Glutamatergic neuron (in vitro differentiated cells): ENCODE measurements at regions not wholly inside any gene's neighbourhood (a gene's known extent, or its start where the extent isn't known, plus 50 kb on each side); places are given as distances from the start of the nearest gene placed in this dataset.

Experiments
- DNase-seq: peaks from one replicate; pipeline ENCODE4 v3.0.0; 2022
- H3K27ac Mint-ChIP-seq: one replicate; pipeline ENCODE4 v1.8.0; 2020; ENCODE audit warnings: mild to moderate bottlenecking, mixed read lengths, inconsistent platforms; ENCODE audit not compliant: unreplicated experiment
- H3K27me3 Mint-ChIP-seq: one replicate; pipeline ENCODE4 v1.8.0; 2020; ENCODE audit warnings: mild to moderate bottlenecking, moderate library complexity, mixed read lengths, inconsistent platforms; ENCODE audit not compliant: unreplicated experiment
- H3K36me3 Mint-ChIP-seq: one replicate; pipeline ENCODE4 v1.8.0; 2020; ENCODE audit warnings: mild to moderate bottlenecking, mixed read lengths, inconsistent platforms; ENCODE audit not compliant: unreplicated experiment
- H3K4me1 Mint-ChIP-seq: one replicate; pipeline ENCODE4 v1.8.0; 2020; ENCODE audit warnings: mild to moderate bottlenecking, low read depth, mixed read lengths, inconsistent platforms; ENCODE audit not compliant: unreplicated experiment
- H3K4me3 Mint-ChIP-seq: one replicate; pipeline ENCODE4 v1.8.0; 2020; ENCODE audit warnings: mild to moderate bottlenecking, mixed read lengths, inconsistent platforms; ENCODE audit not compliant: unreplicated experiment
- H3K9me3 Mint-ChIP-seq: one replicate; pipeline ENCODE4 v1.8.0; 2020; ENCODE audit warnings: mild to moderate bottlenecking, moderate library complexity, mixed read lengths, inconsistent platforms; ENCODE audit not compliant: unreplicated experiment
- TF ChIP-seq, protein P1 (sequence below): fragments of 200-600 bp; sonication (generic); IDR thresholded peaks from one replicate; pipeline ENCODE4 v1.5.0; 2021; ENCODE audit not compliant: partially characterized antibody, unreplicated experiment

DNA sequence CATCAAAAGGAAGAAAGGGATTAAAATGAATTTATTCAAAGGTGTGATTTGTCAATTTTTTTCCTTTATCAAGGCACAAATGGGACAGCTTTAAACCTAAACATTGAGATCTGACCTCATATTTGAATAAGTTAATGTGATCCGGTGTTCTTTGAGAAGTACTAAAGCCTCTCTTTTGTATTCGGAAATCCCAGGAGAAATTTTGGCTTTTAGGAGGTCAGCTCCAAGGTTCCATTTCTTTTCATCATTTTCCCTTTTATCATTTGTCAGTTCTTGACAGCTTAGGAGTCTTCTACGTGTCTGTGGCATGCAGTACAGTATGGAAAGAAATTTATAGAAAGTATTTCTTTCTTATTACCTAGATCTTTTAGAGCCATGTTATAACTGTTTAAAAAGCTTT is 873.4 kb upstream of the CDH8 start:
- no peaks in the 10 kb centered on the region for H3K9me3 Mint-ChIP-seq
- TF ChIP-seq, protein P1, sequence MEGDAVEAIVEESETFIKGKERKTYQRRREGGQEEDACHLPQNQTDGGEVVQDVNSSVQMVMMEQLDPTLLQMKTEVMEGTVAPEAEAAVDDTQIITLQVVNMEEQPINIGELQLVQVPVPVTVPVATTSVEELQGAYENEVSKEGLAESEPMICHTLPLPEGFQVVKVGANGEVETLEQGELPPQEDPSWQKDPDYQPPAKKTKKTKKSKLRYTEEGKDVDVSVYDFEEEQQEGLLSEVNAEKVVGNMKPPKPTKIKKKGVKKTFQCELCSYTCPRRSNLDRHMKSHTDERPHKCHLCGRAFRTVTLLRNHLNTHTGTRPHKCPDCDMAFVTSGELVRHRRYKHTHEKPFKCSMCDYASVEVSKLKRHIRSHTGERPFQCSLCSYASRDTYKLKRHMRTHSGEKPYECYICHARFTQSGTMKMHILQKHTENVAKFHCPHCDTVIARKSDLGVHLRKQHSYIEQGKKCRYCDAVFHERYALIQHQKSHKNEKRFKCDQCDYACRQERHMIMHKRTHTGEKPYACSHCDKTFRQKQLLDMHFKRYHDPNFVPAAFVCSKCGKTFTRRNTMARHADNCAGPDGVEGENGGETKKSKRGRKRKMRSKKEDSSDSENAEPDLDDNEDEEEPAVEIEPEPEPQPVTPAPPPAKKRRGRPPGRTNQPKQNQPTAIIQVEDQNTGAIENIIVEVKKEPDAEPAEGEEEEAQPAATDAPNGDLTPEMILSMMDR = no peak
- H3K27ac Mint-ChIP-seq = no peak overlapping the region
- H3K4me3 Mint-ChIP-seq = no peak overlapping the region
- H3K4me1 Mint-ChIP-seq = no peaks in the 10 kb centered on the region
- H3K36me3 Mint-ChIP-seq = no peaks in the 10 kb centered on the region
- no peaks in the 10 kb centered on the region for H3K27me3 Mint-ChIP-seq
- no peak for DNase-seq

DNA sequence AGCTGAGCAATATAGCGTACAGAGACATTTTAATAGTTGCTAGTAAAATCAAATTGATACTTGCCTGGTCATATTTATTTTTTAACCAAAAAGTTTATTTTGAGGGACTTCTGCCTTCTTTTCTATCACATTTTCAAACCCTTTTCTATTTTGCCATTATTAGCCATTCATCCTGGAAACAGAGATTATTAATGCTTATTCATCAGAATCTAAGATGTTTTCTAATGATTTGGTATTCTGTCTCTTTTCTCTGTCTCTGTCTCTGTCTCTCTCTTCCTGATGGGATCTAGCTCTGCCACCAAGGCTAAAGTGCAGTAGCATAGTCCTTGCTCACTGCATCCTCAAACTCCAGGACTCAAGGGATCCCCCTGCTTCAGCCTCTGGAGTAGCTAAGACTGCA is 871.3 kb upstream of the CDH8 start:
- H3K36me3 Mint-ChIP-seq = no peaks in the 10 kb centered on the region
- H3K27me3 Mint-ChIP-seq = no peaks in the 10 kb centered on the region
- no peak overlapping the region for H3K4me3 Mint-ChIP-seq
- H3K9me3 Mint-ChIP-seq = no peaks in the 10 kb centered on the region
- H3K4me1 Mint-ChIP-seq = no peaks in the 10 kb centered on the region
- TF ChIP-seq, protein P1 = no peak
- DNase-seq = no peak
- no peak overlapping the region for H3K27ac Mint-ChIP-seq

DNA sequence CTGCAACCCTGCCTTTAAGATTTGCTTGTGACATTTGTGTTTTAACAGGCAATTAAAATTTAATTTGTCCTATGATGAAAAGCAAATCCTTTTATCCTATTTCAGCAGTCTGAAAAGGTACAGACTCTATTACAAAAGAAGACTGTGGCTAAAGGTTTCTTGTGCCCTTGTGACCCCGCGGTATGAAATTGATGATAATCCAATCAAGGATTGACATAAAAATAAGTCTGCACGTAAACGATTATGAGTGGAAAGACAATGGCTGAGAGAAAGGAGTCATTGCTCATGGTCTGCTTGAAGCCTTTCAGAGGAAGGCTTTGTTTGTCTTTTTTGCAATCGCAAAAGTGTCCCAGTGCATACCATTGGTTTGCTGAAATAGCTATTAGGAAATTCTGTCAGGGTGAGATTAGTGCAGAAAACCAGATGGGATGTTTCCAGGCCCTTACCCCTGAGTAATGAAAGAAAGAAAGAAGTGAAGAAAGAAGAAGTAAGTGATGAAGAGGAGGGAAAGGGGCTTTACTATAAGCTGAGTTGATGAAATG is 867.8 kb upstream of the CDH8 start:
- Mint-ChIP-seq H3K27me3 (no peaks in the 10 kb centered on the region), H3K27ac (no peak overlapping the region), H3K4me3 (no peak overlapping the region), H3K4me1 (no peaks in the 10 kb centered on the region), H3K36me3 (no peaks in the 10 kb centered on the region), H3K9me3 (no peaks in the 10 kb centered on the region)
- DNase-seq = no peak
- TF ChIP-seq, protein P1 = no peak

DNA sequence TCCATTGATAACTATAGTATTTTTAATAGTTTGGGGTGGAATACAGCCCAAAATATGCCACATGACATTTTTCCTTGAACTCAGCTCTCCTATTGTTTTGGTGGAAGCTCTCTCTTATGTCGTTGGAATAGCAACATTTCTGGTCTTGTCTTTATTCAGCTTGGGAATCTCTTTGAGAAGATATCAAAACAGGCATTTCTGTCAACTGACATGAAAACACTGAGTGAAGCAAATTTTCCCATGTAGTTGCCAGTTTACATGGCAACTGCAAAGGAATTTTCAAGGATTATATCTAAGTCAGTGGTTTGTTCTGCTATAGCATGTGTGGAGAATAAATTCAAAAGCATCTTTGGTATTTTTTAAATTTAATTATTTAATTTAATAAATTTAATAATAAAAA is 863.5 kb upstream of the CDH8 start:
- Mint-ChIP-seq H3K36me3 (no peaks in the 10 kb centered on the region), H3K4me3 (no peak overlapping the region), H3K27ac (no peak overlapping the region), H3K4me1 (no peaks in the 10 kb centered on the region), H3K9me3 (no peaks in the 10 kb centered on the region), H3K27me3 (no peaks in the 10 kb centered on the region)
- TF ChIP-seq, protein P1 = no peak
- DNase-seq = no peak

DNA sequence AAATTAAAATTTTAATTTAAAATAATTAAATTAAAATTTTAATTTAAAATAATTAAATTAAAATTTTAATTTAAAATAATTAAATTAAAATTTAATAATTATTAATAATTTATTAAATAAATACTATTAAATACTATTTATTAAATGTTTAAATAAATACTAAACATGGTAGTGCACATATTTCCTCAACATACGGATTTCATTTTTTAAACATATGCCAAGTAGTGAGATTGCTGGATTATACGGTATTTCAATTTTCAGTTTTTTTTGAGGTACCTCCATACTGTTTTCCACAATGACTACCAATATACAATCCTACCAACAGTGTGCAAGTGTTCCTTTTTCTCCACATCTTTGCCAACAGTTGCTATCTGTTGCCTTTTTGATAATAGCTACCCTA is 852.9 kb upstream of the CDH8 start:
- Mint-ChIP-seq H3K9me3 (no peaks in the 10 kb centered on the region), H3K27me3 (no peaks in the 10 kb centered on the region), H3K36me3 (no peaks in the 10 kb centered on the region), H3K27ac (no peak overlapping the region), H3K4me1 (no peaks in the 10 kb centered on the region), H3K4me3 (no peak overlapping the region)
- TF ChIP-seq, protein P1 = no peak
- DNase-seq = no peak
